Fibroblast of villous mesenchyme (primary cell): ENCODE measurements at regions not wholly inside any gene's neighbourhood (a gene's known extent, or its start where the extent isn't known, plus 50 kb on each side); places are given as distances from the start of the nearest gene placed in this dataset.
A peak's percentile ranks its signal among the peaks of the same experiment; 100 is the strongest.

Experiments used
- DNase-seq: peaks from one replicate; pipeline ENCODE4 v3.0.0-alpha.2; 2010; ENCODE audit warnings: low read depth
- H3K4me3 ChIP-seq: 2 replicates; pipeline ENCODE4 v1.5.1; 2011; ENCODE audit warnings: low read depth, mild to moderate bottlenecking, low read length
- CTCF ChIP-seq: IDR thresholded peaks from 2 replicates; pipeline ENCODE4 v1.5.1; 2012; ENCODE audit warnings: low read depth, mild to moderate bottlenecking, low read length; ENCODE audit not compliant: insufficient read depth

GRCh38 chr10:26914898-26915297 is 54.1 kb upstream of the ABI1 start:
- TF ChIP-seq CTCF: no peak
- peak; percentile 22 for DNase-seq
- no peak overlapping the region for H3K4me3 ChIP-seq

- no peak for DNase-seq
- no peak overlapping the region for H3K4me3 ChIP-seq
- no peak for TF ChIP-seq CTCF
These were observed 51.2 kb upstream of the ABI1 start for GRCh38 chr10:26911811-26912461.
